Hepatocyte (in vitro differentiated cells): ENCODE measurements at regions not wholly inside any gene's neighbourhood (a gene's known extent, or its start where the extent isn't known, plus 50 kb on each side); places are given as distances from the start of the nearest gene placed in this dataset.

Experiments used
- EZH2 ChIP-seq: fragments of 200-600 bp; sonication (generic); IDR thresholded peaks from 2 replicates; pipeline ENCODE4 v1.6.1; 2016; ENCODE audit warnings: antibody characterized with exemption, mild to moderate bottlenecking, borderline replicate concordance
- EZH2phosphoT487 ChIP-seq: fragments of 200-600 bp; sonication (generic); IDR thresholded peaks from one replicate; pipeline ENCODE4 v1.6.1; 2018; ENCODE audit warnings: antibody characterized with exemption, mild to moderate bottlenecking, low read depth, moderate library complexity; ENCODE audit not compliant: unreplicated experiment, severe bottlenecking
- TF ChIP-seq, protein P1 (sequence below): fragments of 200-600 bp; sonication (generic); IDR thresholded peaks from 2 replicates; pipeline ENCODE4 v1.5.1; 2016; ENCODE audit warnings: antibody characterized with exemption, mild to moderate bottlenecking; ENCODE audit not compliant: poor library complexity

DNA sequence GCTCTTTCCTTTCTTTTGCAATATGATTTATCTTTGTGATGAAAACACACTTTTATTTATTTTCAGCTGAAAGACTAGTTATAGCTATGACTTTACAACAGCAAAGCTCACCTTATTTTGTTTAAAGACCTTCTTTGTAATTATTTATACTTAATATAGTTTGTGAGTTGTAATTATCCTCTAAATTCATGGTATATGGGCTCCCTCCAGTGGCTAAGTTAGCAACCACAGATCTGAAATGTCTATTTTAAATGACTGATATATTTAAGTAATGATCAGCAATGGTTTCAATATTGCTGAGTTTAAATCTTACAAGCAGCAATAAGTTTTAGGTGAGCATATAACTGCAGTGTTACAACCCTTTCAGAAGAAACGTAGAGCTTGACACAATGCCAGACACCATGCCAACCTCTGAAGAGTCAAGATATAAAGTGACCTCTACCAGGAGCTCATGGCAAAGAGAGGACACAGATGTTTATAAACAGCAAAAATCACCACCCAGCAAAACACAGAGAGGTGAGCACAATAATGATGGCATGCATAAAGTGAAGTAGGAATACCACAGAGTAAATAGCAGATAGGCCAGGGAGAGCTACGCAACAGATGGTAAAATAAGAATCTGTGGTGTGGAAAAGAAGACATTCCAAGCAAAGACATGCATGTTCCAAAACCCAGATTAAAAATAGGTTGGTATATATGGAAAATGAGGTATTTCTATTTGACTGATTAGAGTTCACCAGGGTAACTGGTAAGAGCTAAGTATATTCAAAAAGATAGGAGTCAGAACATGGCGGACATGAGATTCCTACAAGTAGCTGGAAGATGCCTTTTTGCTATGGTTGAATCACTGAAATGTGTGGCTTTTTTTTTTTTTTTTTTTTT lies 143.7 kb upstream of the ZNF385D start:
- TF ChIP-seq, protein P1, sequence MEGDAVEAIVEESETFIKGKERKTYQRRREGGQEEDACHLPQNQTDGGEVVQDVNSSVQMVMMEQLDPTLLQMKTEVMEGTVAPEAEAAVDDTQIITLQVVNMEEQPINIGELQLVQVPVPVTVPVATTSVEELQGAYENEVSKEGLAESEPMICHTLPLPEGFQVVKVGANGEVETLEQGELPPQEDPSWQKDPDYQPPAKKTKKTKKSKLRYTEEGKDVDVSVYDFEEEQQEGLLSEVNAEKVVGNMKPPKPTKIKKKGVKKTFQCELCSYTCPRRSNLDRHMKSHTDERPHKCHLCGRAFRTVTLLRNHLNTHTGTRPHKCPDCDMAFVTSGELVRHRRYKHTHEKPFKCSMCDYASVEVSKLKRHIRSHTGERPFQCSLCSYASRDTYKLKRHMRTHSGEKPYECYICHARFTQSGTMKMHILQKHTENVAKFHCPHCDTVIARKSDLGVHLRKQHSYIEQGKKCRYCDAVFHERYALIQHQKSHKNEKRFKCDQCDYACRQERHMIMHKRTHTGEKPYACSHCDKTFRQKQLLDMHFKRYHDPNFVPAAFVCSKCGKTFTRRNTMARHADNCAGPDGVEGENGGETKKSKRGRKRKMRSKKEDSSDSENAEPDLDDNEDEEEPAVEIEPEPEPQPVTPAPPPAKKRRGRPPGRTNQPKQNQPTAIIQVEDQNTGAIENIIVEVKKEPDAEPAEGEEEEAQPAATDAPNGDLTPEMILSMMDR = peak; percentile 82
- TF ChIP-seq EZH2phosphoT487 (no peak), EZH2 (no peak)
